GM12872 (cell line): ENCODE measurements at regions not wholly inside any gene's neighbourhood (a gene's known extent, or its start where the extent isn't known, plus 50 kb on each side); places are given as distances from the start of the nearest gene placed in this dataset.

ENCODE experiments used
- TF ChIP-seq, protein P1 (sequence below): IDR thresholded peaks from 3 replicates; pipeline ENCODE4 v1.5.1; 2011; ENCODE audit warnings: low read depth, mild to moderate bottlenecking, low read length, moderate library complexity; ENCODE audit not compliant: insufficient read depth

DNA sequence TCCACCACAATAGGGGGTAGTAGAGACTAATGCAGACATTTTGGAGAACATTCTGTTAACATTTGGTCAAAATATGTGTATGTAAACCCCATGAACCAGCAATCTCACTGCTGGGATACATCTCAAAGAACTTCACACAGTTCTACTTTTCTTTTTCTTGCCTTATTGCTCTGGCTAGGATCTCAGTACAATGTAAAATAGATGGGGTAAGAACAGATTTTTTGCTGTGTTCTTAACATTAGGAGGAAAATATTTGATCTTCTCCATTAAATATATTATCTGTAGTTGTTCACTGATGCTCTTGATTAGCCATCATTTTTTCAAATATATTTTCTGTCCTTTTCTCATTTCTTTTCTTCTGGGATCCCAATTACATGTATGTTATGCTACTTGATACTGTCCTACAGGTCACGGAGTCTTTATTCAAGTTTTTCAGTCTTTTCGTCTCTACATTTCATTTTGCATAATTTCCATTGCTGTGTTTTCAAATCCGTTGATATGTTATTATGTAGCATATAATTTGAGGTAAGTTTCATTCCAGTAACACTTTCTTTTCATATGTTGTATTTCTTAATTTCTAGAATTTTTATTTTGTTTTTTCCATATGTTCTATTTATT lies 352.2 kb downstream of the ZNF521 start:
- TF ChIP-seq, protein P1, sequence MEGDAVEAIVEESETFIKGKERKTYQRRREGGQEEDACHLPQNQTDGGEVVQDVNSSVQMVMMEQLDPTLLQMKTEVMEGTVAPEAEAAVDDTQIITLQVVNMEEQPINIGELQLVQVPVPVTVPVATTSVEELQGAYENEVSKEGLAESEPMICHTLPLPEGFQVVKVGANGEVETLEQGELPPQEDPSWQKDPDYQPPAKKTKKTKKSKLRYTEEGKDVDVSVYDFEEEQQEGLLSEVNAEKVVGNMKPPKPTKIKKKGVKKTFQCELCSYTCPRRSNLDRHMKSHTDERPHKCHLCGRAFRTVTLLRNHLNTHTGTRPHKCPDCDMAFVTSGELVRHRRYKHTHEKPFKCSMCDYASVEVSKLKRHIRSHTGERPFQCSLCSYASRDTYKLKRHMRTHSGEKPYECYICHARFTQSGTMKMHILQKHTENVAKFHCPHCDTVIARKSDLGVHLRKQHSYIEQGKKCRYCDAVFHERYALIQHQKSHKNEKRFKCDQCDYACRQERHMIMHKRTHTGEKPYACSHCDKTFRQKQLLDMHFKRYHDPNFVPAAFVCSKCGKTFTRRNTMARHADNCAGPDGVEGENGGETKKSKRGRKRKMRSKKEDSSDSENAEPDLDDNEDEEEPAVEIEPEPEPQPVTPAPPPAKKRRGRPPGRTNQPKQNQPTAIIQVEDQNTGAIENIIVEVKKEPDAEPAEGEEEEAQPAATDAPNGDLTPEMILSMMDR: no peak

DNA sequence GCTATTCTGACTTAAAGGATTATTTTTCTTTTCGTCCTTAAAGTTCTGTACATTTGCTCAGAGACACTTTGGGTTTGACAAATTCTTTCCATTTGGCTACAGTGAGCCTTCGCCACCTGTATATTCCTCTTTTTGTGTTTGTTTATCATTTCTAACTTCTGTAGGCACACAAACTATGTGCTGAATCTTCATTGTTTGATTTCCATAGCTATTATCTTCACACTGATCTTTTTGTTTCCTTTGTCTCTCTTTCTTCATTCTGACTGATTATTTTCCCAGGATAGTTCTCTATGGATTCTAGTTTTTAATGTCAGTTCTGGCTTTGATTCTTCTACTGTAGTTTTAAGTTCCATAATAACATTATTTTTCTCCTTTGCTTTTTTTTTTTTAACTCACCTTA lies 350.2 kb downstream of the ZNF521 start:
- TF ChIP-seq, protein P1: no peak

DNA sequence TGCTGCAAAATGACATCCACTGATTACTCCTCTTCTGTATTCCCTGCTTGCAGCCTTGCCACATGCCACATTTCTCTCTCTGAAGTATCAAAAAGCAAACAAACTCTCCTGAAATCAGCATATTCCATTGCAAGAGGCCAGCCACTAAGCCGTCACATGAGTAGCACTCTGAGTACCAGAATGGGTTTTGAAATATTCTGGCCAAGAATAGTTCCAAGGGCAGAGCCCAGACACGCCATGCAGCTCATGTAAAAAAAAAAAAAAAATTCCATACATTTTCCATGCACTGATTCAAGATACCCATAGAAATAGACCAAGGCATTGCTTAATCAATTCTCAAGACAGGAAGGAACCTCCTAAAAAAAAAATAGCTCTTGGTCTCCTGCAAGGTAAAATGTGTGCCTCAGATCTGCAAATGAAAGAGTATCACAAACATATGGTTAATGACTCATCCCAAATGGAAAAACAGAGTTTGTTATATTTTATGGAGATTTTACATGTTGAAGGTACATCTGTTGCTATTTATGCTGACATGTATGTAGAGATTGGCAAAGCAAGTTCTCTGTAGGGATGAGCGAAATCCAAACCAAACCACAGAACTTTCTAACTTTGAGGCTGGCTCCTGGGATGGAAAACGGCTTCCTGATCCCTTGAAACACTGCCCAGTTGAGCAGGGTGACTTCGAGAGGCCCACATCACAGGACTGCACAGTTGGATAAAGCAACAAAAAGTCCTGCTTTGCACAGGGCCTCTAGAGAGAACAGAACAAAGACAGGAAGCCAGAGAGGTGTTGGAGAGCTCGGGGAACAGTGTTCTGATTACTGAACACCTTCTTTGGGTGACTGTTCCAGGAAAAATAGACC lies 346.2 kb downstream of the ZNF521 start:
- TF ChIP-seq, protein P1: no peak

DNA sequence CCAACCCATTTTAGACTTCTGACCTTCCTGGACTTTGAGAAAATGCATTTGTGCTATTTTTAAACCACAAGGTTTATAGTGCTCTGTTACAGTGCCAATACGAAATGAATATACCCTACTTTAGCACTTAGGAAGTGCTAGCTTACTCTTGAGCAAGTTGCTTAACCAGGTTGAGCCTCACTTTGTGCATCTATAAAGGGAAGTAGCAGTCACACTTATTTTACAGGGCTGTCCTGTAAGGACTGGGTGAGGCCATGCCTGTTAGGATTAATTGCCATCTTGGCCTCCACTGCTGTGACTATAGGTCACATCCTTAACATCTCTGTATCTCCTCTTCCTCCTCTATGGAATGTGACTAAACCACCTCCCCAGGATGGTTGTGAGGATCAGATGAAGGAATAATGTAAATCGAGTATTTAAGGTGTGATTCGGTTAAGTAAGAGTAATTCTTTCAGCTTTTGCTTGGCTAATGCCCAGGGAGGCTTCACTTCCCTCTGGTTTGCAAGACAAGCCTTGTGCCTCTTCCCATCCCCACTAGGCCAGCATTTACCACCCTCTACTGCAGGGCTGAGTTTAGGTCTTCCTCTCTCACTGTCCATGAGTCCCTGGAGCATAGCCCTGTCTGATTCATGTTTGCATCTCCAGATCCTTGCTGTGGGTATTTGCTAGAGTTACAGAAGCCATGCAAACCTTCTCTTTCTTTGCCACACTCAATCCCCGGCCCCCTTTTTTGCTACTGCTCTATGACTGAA lies 341.2 kb downstream of the ZNF521 start:
- TF ChIP-seq, protein P1: no peak
